ENCODE measurements at regions not wholly inside any gene's neighbourhood (a gene's known extent, or its start where the extent isn't known, plus 50 kb on each side); places are given as distances from the start of the nearest gene placed in this dataset.

DNA sequence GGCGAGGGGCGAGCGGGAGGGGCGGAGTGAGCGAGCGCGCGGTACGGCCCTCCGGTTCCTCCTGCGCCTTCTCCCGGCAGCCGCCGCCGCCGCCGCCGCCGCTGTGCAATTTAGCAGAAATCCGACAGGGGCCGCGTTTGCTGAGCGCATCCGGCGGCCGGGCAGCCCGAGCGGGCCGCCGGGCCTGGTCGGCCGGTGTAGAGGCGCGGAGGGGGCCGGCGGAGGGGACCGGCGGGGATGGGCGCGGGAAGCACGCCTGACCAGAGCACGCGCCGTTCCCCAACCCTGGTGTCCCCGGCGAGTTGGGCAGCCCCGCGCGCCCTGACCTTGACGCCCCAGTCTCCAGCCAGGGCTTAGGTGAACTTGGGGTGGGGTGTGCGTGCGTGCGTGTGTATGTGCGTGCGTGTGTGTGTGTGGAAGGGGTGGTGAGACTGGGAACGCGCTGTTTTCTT, 144.5 kb upstream of the ZNF536 start:
- Histone ChIP-seq H3K9me1 (ENCODE audit: control insufficient read depth, insufficient read depth, low read length) (no peaks in the 10 kb centered on the region), H3K36me3 (ENCODE audit: control insufficient read depth, insufficient read depth, low read length) (no peaks in the 10 kb centered on the region), H3K9ac (ENCODE audit: insufficient read depth in 1 of 2, low read depth in 2 of 2, low read length in 2 of 2) (no peak overlapping the region), H3K4me3 (peak overlapping the region; percentile 21; the same call in 1 of the 2 replicates), H2AFZ (ENCODE audit: low read depth, low read length) (no peak overlapping the region), H3K27ac (ENCODE audit: extremely low read depth, low read depth, low read length) (no peak overlapping the region), H3K79me2 (ENCODE audit: control insufficient read depth, insufficient read depth, low read length) (no peaks in the 10 kb centered on the region), H3K27me3 (ENCODE audit: control insufficient read depth in 2 of 2, insufficient read depth in 2 of 2, low read length in 2 of 2) (peaks cover 28 to 62% of the 10 kb centered on the region in 2 experiments; a peak in 4 of 5 replicates), H3K4me1 (replicated peaks in 1 of 2; ENCODE audit: control insufficient read depth in 2 of 2, insufficient read depth in 2 of 2, low read length in 2 of 2) (peaks cover 0 to 19% of the 10 kb centered on the region in 2 experiments; a peak in 2 of 5 replicates), H3K4me2 (ENCODE audit: insufficient read depth, low read length) (no peak overlapping the region), H3K9me3 (replicated peaks; ENCODE audit: control insufficient read depth, insufficient read depth, low read depth, low read length) (no peaks in the 10 kb centered on the region), H4K20me1 (replicated peaks; ENCODE audit: control insufficient read depth, insufficient read depth, low read length) (0 out of 2 replicates have a peak, but pooled peaks cover 6% of the 10 kb centered on the region)
- 9% methylated on average over 7 of the region's 57 CpGs for WGBS (ENCODE audit: insufficient coverage, low coverage, missing lambda C conversion rate)
- no TSS peak for BruUV-seq (replicated peaks)
- DNase-seq (ENCODE audit: extremely low read depth in 1 of 4, low spot score in 3 of 4), result peak; percentile 47 to 71 (median 58)
- CTCF ChIA-PET (ENCODE audit: low intra/inter-chr PET ratio), result no interaction called here
- in situ Hi-C loops (cut with MboI) (no loop called here), intact Hi-C loops (cut with micrococcal nuclease) (no loop called here)
- no peak for FAIRE-seq
- peak; percentile 97 for ATAC-seq
- POLR2A ChIA-PET, result no interaction called here
- TF ChIP-seq, protein P1, sequence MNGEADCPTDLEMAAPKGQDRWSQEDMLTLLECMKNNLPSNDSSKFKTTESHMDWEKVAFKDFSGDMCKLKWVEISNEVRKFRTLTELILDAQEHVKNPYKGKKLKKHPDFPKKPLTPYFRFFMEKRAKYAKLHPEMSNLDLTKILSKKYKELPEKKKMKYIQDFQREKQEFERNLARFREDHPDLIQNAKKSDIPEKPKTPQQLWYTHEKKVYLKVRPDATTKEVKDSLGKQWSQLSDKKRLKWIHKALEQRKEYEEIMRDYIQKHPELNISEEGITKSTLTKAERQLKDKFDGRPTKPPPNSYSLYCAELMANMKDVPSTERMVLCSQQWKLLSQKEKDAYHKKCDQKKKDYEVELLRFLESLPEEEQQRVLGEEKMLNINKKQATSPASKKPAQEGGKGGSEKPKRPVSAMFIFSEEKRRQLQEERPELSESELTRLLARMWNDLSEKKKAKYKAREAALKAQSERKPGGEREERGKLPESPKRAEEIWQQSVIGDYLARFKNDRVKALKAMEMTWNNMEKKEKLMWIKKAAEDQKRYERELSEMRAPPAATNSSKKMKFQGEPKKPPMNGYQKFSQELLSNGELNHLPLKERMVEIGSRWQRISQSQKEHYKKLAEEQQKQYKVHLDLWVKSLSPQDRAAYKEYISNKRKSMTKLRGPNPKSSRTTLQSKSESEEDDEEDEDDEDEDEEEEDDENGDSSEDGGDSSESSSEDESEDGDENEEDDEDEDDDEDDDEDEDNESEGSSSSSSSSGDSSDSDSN (IDR thresholded peaks at IDR 0.05; ENCODE audit: borderline replicate concordance in 1 of 2, low read depth in 2 of 2, low read length in 2 of 2), result peak; percentile 35 to 53; a peak in 1 of 4 replicates
- TF ChIP-seq SP2 (IDR thresholded peaks at IDR 0.05; ENCODE audit: extremely low read depth, low read depth, low read length, poor library complexity, severe bottlenecking), result no peak
- TF ChIP-seq, protein P2, sequence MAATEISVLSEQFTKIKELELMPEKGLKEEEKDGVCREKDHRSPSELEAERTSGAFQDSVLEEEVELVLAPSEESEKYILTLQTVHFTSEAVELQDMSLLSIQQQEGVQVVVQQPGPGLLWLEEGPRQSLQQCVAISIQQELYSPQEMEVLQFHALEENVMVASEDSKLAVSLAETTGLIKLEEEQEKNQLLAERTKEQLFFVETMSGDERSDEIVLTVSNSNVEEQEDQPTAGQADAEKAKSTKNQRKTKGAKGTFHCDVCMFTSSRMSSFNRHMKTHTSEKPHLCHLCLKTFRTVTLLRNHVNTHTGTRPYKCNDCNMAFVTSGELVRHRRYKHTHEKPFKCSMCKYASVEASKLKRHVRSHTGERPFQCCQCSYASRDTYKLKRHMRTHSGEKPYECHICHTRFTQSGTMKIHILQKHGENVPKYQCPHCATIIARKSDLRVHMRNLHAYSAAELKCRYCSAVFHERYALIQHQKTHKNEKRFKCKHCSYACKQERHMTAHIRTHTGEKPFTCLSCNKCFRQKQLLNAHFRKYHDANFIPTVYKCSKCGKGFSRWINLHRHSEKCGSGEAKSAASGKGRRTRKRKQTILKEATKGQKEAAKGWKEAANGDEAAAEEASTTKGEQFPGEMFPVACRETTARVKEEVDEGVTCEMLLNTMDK (IDR thresholded peaks at IDR 0.05; ENCODE audit: borderline replicate concordance, insufficient read depth, low read depth, low read length, poor library complexity, severe bottlenecking), result peak; percentile 19
- no peak for TF ChIP-seq KHSRP (IDR thresholded peaks at IDR 0.05)
- no peak for TF ChIP-seq TAF15 (IDR thresholded peaks at IDR 0.05; ENCODE audit: low read depth, low read length)
- TF ChIP-seq, protein P3, sequence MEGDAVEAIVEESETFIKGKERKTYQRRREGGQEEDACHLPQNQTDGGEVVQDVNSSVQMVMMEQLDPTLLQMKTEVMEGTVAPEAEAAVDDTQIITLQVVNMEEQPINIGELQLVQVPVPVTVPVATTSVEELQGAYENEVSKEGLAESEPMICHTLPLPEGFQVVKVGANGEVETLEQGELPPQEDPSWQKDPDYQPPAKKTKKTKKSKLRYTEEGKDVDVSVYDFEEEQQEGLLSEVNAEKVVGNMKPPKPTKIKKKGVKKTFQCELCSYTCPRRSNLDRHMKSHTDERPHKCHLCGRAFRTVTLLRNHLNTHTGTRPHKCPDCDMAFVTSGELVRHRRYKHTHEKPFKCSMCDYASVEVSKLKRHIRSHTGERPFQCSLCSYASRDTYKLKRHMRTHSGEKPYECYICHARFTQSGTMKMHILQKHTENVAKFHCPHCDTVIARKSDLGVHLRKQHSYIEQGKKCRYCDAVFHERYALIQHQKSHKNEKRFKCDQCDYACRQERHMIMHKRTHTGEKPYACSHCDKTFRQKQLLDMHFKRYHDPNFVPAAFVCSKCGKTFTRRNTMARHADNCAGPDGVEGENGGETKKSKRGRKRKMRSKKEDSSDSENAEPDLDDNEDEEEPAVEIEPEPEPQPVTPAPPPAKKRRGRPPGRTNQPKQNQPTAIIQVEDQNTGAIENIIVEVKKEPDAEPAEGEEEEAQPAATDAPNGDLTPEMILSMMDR (IDR thresholded peaks at IDR 0.05 in 2 of 3, conservative IDR thresholded peaks at IDR 0.05 in 1 of 3; ENCODE audit: insufficient read depth in 2 of 3, low read depth in 1 of 3, low read length in 3 of 3), result peak; percentile 33 to 80 (median 50); a peak in 4 of 6 replicates
- no peak for TF ChIP-seq CBX8 (IDR thresholded peaks at IDR 0.05; ENCODE audit: borderline replicate concordance, extremely low read depth, low read depth, low read length, poor library complexity, severe bottlenecking)
- TF ChIP-seq, protein P4, sequence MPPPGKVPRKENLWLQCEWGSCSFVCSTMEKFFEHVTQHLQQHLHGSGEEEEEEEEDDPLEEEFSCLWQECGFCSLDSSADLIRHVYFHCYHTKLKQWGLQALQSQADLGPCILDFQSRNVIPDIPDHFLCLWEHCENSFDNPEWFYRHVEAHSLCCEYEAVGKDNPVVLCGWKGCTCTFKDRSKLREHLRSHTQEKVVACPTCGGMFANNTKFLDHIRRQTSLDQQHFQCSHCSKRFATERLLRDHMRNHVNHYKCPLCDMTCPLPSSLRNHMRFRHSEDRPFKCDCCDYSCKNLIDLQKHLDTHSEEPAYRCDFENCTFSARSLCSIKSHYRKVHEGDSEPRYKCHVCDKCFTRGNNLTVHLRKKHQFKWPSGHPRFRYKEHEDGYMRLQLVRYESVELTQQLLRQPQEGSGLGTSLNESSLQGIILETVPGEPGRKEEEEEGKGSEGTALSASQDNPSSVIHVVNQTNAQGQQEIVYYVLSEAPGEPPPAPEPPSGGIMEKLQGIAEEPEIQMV (tag; conservative IDR thresholded peaks at IDR 0.05; ENCODE audit: low read depth), result no peak
- peak; percentile 35; the same call in 1 of the 2 replicates for TF ChIP-seq RB1 (IDR thresholded peaks at IDR 0.05; ENCODE audit: low read depth)
- 0 out of 2 replicates have a peak, but pooled peaks have one; percentile 39 for TF ChIP-seq CTBP1 (IDR thresholded peaks at IDR 0.05; ENCODE audit: borderline replicate concordance)
- no peak for TF ChIP-seq ZNF766 (CRISPR knock-in tag; conservative IDR thresholded peaks at IDR 0.05)

Data from K562 (cell line).